ENCODE measurements at regions not wholly inside any gene's neighbourhood (a gene's known extent, or its start where the extent isn't known, plus 50 kb on each side); places are given as distances from the start of the nearest gene placed in this dataset.

DNA sequence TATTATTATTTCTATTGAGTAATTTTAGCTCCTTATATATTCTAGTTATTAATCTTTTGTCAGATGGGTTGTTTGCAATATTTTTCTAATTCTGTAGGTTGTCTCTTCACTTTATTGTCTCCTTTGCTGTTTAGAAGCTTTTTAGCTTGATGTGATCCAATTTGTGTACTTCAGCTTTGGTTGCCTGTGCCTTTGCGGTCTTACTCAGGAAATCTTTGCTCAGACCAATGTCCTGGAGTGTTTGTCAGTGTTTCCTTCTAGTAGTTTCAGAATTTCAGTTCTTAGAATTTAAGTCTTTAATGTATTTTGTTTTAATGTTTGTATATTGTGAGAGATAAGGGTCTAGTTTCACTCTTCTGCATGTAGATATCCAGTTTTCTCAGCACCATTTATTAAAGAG is 916.0 kb upstream of the EYS start:
- TF ChIP-seq REST (IDR thresholded peaks at IDR 0.05; ENCODE audit: insufficient read depth in 1 of 2, low read depth in 2 of 2, low read length in 2 of 2): no peak
- TF ChIP-seq SIN3A (IDR thresholded peaks at IDR 0.05; ENCODE audit: borderline replicate concordance, insufficient read depth, low read length): no peak
- TF ChIP-seq TAF1 (IDR thresholded peaks at IDR 0.05; ENCODE audit: borderline replicate concordance, insufficient read depth, low read length): no peak
- no peak for TF ChIP-seq FOXP2 (optimal IDR thresholded peaks at IDR 0.05; ENCODE audit: borderline replicate concordance, extremely low read depth, extremely low read length, insufficient read depth)
- TF ChIP-seq POLR2AphosphoS5 (IDR thresholded peaks at IDR 0.05; ENCODE audit: low read depth, low read length): no peak

DNA sequence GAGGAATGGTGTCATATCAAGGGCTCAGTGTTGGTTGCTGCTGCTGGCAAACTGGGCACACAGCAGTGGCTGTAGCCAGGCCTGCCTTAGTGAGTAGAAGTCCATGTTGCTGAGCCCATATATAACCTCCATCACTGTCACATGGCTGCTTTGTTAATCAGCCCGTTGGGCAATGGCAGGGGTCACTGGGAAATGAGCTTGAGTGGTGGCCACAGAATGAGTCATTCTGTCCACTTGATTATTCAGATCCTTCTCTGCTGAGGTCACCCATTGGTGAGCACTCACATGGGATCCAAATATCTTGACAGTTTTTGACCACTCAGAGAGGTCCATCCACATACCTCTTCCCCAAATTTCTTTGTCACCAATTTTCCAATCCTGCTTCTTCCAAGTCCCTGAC is 898.9 kb upstream of the EYS start:
- no peak for TF ChIP-seq REST (IDR thresholded peaks at IDR 0.05; ENCODE audit: insufficient read depth in 1 of 2, low read depth in 2 of 2, low read length in 2 of 2)
- TF ChIP-seq FOXP2 (optimal IDR thresholded peaks at IDR 0.05; ENCODE audit: borderline replicate concordance, extremely low read depth, extremely low read length, insufficient read depth): no peak
- no peak for TF ChIP-seq TAF1 (IDR thresholded peaks at IDR 0.05; ENCODE audit: borderline replicate concordance, insufficient read depth, low read length)
- TF ChIP-seq POLR2AphosphoS5 (IDR thresholded peaks at IDR 0.05; ENCODE audit: low read depth, low read length): no peak
- no peak for TF ChIP-seq SIN3A (IDR thresholded peaks at IDR 0.05; ENCODE audit: borderline replicate concordance, insufficient read depth, low read length)

- no peak for TF ChIP-seq SIN3A (IDR thresholded peaks at IDR 0.05; ENCODE audit: borderline replicate concordance, insufficient read depth, low read length)
- TF ChIP-seq POLR2AphosphoS5 (IDR thresholded peaks at IDR 0.05; ENCODE audit: low read depth, low read length): no peak
- TF ChIP-seq REST (IDR thresholded peaks at IDR 0.05; ENCODE audit: insufficient read depth in 1 of 2, low read depth in 2 of 2, low read length in 2 of 2): no peak
- TF ChIP-seq FOXP2 (optimal IDR thresholded peaks at IDR 0.05; ENCODE audit: borderline replicate concordance, extremely low read depth, extremely low read length, insufficient read depth): no peak
- TF ChIP-seq TAF1 (IDR thresholded peaks at IDR 0.05; ENCODE audit: borderline replicate concordance, insufficient read depth, low read length): no peak
Measured at GRCh38 chr6:66605011-66605410, 898.0 kb upstream of the EYS start.

DNA sequence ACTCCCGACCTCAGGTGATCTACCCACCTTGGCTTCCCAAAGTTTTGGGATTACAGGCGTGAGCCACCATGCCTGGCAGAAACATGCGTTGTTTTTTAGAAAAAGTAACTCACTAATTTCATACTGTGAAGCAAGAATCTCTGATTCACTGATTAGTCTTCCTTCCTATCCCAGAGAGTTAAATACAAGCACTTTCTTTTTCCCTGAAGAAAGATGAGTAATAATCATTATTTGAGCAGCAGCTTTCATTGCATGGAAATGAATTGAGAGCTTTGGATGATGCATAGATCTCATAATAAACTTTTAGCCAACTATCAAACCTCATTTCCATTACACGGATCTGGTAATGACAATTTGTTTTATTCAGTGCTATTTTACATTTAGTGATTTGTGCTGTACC is 892.5 kb upstream of the EYS start:
- no peak for TF ChIP-seq SIN3A (IDR thresholded peaks at IDR 0.05; ENCODE audit: borderline replicate concordance, insufficient read depth, low read length)
- no peak for TF ChIP-seq FOXP2 (optimal IDR thresholded peaks at IDR 0.05; ENCODE audit: borderline replicate concordance, extremely low read depth, extremely low read length, insufficient read depth)

GRCh38 chr6:66578362-66578761 is 871.3 kb upstream of the EYS start:
- no peak for TF ChIP-seq TAF1 (IDR thresholded peaks at IDR 0.05; ENCODE audit: borderline replicate concordance, insufficient read depth, low read length)
- no peak for TF ChIP-seq POLR2AphosphoS5 (IDR thresholded peaks at IDR 0.05; ENCODE audit: low read depth, low read length)
- no peak for TF ChIP-seq SIN3A (IDR thresholded peaks at IDR 0.05; ENCODE audit: borderline replicate concordance, insufficient read depth, low read length)
- TF ChIP-seq FOXP2 (optimal IDR thresholded peaks at IDR 0.05; ENCODE audit: borderline replicate concordance, extremely low read depth, extremely low read length, insufficient read depth): no peak
- no peak for TF ChIP-seq REST (IDR thresholded peaks at IDR 0.05; ENCODE audit: insufficient read depth in 1 of 2, low read depth in 2 of 2, low read length in 2 of 2)
